ENCODE measurements at regions not wholly inside any gene's neighbourhood (a gene's known extent, or its start where the extent isn't known, plus 50 kb on each side); places are given as distances from the start of the nearest gene placed in this dataset.

DNA sequence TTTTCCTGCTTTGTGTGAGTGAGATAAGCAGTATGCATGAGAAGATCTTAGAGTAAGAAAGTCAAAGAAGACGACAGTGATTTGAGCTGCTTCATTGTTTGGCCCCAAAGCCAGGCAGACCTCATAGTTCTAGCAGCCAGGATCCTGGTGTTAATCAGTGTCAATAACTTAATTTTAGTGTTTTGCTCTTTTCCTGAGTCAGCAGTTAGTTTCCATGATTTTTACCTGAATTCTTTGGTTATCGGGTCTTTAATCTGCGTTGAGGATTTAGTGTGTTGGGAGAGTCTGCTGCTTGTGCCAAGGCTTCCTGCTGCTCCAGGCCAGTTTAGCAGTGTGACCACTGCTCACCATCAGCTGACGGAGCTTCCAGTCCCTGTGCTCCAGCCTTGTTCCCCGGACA is 241.6 kb upstream of the SOX5 start:
- TF ChIP-seq CTCF (IDR thresholded peaks at IDR 0.05) (no peak), EZH2 (IDR thresholded peaks at IDR 0.05; ENCODE audit: borderline replicate concordance, insufficient read depth, low read depth, low read length, poor library complexity, severe bottlenecking) (no peak)
